ENCODE measurements at regions not wholly inside any gene's neighbourhood (a gene's known extent, or its start where the extent isn't known, plus 50 kb on each side); places are given as distances from the start of the nearest gene placed in this dataset.

GRCh38 chr2:183219888-183220287 is 95.6 kb downstream of the NUP35 start:
- H3K79me2 ChIP-seq (ENCODE audit: insufficient read depth): no peaks in the 10 kb centered on the region
- no peaks in the 10 kb centered on the region for H3K9me2 ChIP-seq
- H4K20me1 ChIP-seq (ENCODE audit: insufficient read depth): no peaks in the 10 kb centered on the region
- H3K4me1 ChIP-seq (ENCODE audit: control insufficient read depth in 1 of 2, insufficient read depth in 2 of 2, low read depth in 1 of 2, low read length in 1 of 2): no peaks in the 10 kb centered on the region; a peak in 1 of 4 replicates
- H3K4me2 ChIP-seq: no peak overlapping the region
- DNase-seq: no peak
- H2AFZ ChIP-seq (ENCODE audit: low read depth): no peak overlapping the region
- H3K36me3 ChIP-seq (replicated peaks in 1 of 2; ENCODE audit: control insufficient read depth in 1 of 2, insufficient read depth in 2 of 2, low read length in 1 of 2): no peaks in the 10 kb centered on the region
- TF ChIP-seq JUND (IDR thresholded peaks at IDR 0.05) (no peak), USF2 (IDR thresholded peaks at IDR 0.05; ENCODE audit: borderline replicate concordance, low read depth, low read length) (no peak), MEF2A (IDR thresholded peaks at IDR 0.05; ENCODE audit: borderline replicate concordance, low read depth) (no peak), NFIC (IDR thresholded peaks at IDR 0.05; ENCODE audit: borderline replicate concordance) (no peak), RCOR1 (IDR thresholded peaks at IDR 0.05; ENCODE audit: low read length) (no peak), USF1 (IDR thresholded peaks at IDR 0.05; ENCODE audit: borderline replicate concordance, low read depth) (no peak), SMC3 (IDR thresholded peaks at IDR 0.05; ENCODE audit: low read depth, low read length) (no peak)
- TF ChIP-seq, protein P1, sequence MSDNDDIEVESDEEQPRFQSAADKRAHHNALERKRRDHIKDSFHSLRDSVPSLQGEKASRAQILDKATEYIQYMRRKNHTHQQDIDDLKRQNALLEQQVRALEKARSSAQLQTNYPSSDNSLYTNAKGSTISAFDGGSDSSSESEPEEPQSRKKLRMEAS (IDR thresholded peaks at IDR 0.05; ENCODE audit: low read depth): no peak
- 77% methylated on average over 3 of the region's 3 CpGs for WGBS (ENCODE audit: low lambda C conversion rate)
- H3K27ac ChIP-seq (ENCODE audit: low read depth in 2 of 2, low read length in 1 of 2): no peak overlapping the region
- no peak overlapping the region for H3K4me3 ChIP-seq (ENCODE audit: low read depth in 2 of 2, low read length in 1 of 2)
- H3F3A ChIP-seq (replicated peaks; ENCODE audit: insufficient read depth): no peaks in the 10 kb centered on the region
- no peaks in the 10 kb centered on the region for H3K27me3 ChIP-seq (ENCODE audit: insufficient read depth)
- H3K9ac ChIP-seq: no peak overlapping the region
- POLR2A ChIA-PET: no interaction called here
- CTCF ChIA-PET: interaction anchor here (0.9 to 1.5 kb wide), 3 partner anchors 13 to 1377 kb away, joined by 3 read pairs; no protein-coding TSS in a partner anchor
- no peaks in the 10 kb centered on the region for H3K9me3 ChIP-seq

GRCh38 chr2:183222751-183223150 is 98.5 kb downstream of the NUP35 start:
- no peaks in the 10 kb centered on the region for H3K36me3 ChIP-seq (replicated peaks in 1 of 2; ENCODE audit: control insufficient read depth in 1 of 2, insufficient read depth in 2 of 2, low read length in 1 of 2)
- no peak overlapping the region for H2AFZ ChIP-seq (ENCODE audit: low read depth)
- no peak overlapping the region for H3K4me2 ChIP-seq
- no peak overlapping the region for H3K27ac ChIP-seq (ENCODE audit: low read depth in 2 of 2, low read length in 1 of 2)
- POLR2A ChIA-PET: no interaction called here
- no peak for DNase-seq
- no peaks in the 10 kb centered on the region for H3K27me3 ChIP-seq (ENCODE audit: insufficient read depth)
- CTCF ChIA-PET: no interaction called here
- no peaks in the 10 kb centered on the region for H3K9me2 ChIP-seq
- no peaks in the 10 kb centered on the region for H3K9me3 ChIP-seq
- no peak overlapping the region for H3K4me3 ChIP-seq (ENCODE audit: low read depth in 2 of 2, low read length in 1 of 2)
- WGBS (ENCODE audit: low lambda C conversion rate): 94% methylated on average over 5 of the region's 5 CpGs
- H3K9ac ChIP-seq: no peak overlapping the region
- no peaks in the 10 kb centered on the region for H3F3A ChIP-seq (replicated peaks; ENCODE audit: insufficient read depth)
- H4K20me1 ChIP-seq (ENCODE audit: insufficient read depth): no peaks in the 10 kb centered on the region
- no peak for TF ChIP-seq RAD21 (IDR thresholded peaks at IDR 0.05; ENCODE audit: low read length)
- TF ChIP-seq USF2 (IDR thresholded peaks at IDR 0.05; ENCODE audit: borderline replicate concordance, low read depth, low read length): no peak
- no peak for TF ChIP-seq GATA2 (CRISPR knock-in tag; IDR thresholded peaks at IDR 0.05)
- no peak for TF ChIP-seq PBX3 (IDR thresholded peaks at IDR 0.05)
- no peak for TF ChIP-seq GABPA (IDR thresholded peaks at IDR 0.05; ENCODE audit: low read depth)
- TF ChIP-seq RFX5 (IDR thresholded peaks at IDR 0.05; ENCODE audit: low read length): no peak
- no peak for TF ChIP-seq TEAD4 (IDR thresholded peaks at IDR 0.05; ENCODE audit: borderline replicate concordance, insufficient read depth)
- no peak for TF ChIP-seq IRF3 (IDR thresholded peaks at IDR 0.05; ENCODE audit: low read depth, low read length)
- TF ChIP-seq SMC3 (IDR thresholded peaks at IDR 0.05; ENCODE audit: low read depth, low read length): no peak
- TF ChIP-seq, protein P1 (IDR thresholded peaks at IDR 0.05; ENCODE audit: low read depth): no peak
- TF ChIP-seq EP300 (IDR thresholded peaks at IDR 0.05; ENCODE audit: borderline replicate concordance in 1 of 2, low read depth in 1 of 2, low read length in 1 of 2): no peak
- no peak for TF ChIP-seq ZBTB33 (IDR thresholded peaks at IDR 0.05; ENCODE audit: borderline replicate concordance, low read depth)
- TF ChIP-seq FOXM1 (IDR thresholded peaks at IDR 0.05; ENCODE audit: low read depth): no peak
- no peaks in the 10 kb centered on the region for H3K79me2 ChIP-seq (ENCODE audit: insufficient read depth)
- no peaks in the 10 kb centered on the region; a peak in 1 of 4 replicates for H3K4me1 ChIP-seq (ENCODE audit: control insufficient read depth in 1 of 2, insufficient read depth in 2 of 2, low read depth in 1 of 2, low read length in 1 of 2)

Data from SK-N-SH (cell line).